ENCODE measurements at regions not wholly inside any gene's neighbourhood (a gene's known extent, or its start where the extent isn't known, plus 50 kb on each side); places are given as distances from the start of the nearest gene placed in this dataset.

- peak in 1 of 2 donors; percentile 13 for DNase-seq
Measured at GRCh38 chr4:45778514-45778913, 345.3 kb downstream of the GABRG1 start.

DNA sequence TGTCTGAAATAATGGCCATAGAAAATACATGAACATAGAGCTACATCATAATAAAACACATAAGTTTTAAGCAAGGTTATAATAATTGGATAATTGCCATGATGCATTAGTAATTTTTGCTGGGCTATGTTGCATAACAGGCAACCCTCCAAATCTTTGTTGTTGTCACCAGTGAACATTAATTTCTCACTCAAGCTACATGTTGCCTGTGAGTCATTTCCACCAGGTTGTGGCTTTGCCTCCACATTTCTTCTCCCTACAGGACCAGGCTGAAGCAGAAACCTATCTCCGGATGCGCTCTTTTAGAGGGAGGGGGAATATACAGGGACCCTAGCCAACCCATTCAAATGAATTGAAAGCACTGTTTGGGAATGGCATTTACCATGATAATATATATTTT lies 347.7 kb downstream of the GABRG1 start:
- no peak for DNase-seq

GRCh38 chr4:45770958-45771357 lies 352.9 kb downstream of the GABRG1 start:
- DNase-seq: no peak

DNA sequence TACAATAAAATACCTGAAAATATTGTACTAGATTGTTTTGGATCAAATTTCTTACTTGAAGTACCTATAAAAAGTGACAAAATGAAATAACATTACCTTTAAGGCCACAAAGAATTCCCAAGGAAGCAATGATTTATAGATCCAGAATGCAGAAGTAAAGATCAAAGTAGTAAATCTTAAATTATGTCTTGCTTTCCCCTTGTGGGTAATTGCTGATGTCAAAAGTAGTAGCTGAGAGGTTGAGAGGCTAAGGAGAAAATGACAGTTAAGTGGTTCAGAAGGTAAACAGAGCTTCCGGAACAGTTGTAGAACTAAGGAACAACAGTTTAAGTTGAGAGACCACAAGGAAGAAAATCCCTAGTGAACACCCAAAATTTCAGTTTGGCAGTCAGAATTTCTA lies 358.3 kb downstream of the GABRG1 start:
- DNase-seq: no peak

GRCh38 chr4:45751877-45752530 lies 371.9 kb downstream of the GABRG1 start:
- no peak for DNase-seq

- DNase-seq: no peak
Measured at GRCh38 chr4:45750721-45751120, 373.1 kb downstream of the GABRG1 start.

DNA sequence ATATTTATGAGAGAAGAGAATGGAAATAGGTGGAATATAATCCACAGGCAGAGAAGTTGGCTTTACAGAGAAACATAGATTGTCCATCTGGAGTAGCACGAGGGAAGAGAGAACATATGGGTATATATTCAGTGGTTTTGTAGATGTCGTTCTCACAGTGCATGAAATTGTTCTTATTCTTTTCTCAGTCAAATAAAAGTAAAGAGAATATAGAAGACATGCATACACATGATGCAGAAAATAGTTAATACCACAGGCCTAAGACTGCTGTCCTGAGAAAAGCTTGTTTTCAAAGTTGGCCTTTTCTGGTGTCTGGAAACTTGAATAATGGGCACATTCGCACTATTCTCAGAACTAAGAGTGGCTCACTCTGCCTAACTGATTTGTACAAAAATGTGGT lies 378.1 kb downstream of the GABRG1 start:
- DNase-seq: no peak

GRCh38 chr4:45741897-45742296 lies 382.0 kb downstream of the GABRG1 start:
- DNase-seq: no peak

GRCh38 chr4:45732161-45732560 lies 391.7 kb downstream of the GABRG1 start:
- no peak for DNase-seq

GRCh38 chr4:45716093-45716492 lies 407.8 kb downstream of the GABRG1 start:
- DNase-seq: no peak

DNA sequence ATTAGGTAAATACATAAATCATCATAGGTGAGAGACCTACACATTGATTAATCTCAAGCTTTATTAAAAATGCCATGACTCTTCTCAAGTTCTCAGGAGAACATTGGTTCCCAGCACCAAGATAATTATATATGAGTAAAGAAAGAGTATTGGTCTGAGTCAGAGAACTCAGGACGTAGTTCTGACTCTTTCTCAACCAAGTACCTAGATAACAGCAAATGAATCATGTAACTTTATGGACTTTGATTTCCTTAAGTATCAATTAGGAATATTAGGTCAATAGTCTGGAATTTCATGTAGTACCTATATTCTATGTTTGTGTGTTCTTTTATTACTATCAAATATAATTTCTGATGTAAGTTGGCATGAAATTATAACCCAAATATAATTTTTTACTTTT lies 409.9 kb downstream of the GABRG1 start:
- DNase-seq: no peak

DNA sequence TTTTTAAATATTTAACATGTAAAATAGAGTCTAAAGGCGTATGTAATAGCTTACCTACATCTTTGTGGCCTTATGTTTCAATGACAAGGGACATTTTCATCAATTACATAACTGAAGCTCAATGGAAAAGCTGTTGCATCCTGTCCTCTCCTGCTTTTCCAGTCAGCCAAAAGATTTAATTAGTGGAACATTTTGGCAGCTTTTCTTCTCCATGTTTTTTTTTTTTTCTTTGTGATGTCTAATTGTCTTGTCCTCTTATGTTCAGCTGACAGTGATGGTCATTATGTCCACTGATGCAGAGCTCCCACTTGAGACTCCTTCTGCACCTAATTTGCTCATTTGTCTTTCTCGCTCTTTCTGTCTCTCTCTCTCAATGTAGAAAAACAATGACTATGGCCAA lies 422.2 kb downstream of the GABRG1 start:
- no peak for DNase-seq

DNA sequence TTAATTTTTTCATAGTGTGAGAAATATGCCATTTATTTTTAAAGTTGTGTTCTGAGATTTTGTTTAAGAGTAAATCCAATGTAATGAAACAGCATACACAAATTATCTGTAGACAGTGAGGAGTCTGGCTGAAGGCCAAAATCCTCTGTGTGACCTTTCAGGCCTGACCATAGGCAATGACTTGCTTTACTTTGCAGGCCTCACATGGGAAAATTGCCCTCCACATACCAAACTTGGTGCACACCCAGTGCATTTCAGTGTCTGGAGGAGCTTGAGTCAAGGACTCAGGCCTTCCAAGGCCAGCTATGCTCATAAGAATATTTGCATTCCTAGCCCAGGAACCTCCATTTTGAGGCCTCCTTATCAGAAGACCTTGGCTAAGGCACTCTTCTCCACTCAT lies 430.1 kb downstream of the GABRG1 start:
- DNase-seq: no peak

GRCh38 chr4:45692131-45692735 lies 431.6 kb downstream of the GABRG1 start:
- DNase-seq: no peak

DNA sequence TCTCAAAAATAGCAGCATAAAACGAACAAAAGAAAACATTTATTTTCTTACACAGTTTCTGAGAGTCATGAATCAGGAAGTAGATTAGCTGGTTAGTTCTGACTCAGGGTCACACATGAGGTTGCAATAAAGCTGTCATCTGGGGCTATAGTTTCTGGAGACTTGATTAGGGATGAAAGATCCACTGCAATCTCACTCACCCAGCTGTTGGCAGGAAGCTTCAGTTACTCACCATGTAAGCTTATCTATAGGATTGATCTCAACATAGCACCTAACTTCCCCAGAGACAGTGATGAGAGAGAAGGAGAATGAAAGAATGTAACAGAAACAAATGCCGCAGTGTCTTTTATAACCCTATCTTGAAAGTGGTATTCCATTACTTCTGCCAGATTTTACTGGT lies 435.5 kb downstream of the GABRG1 start:
- no peak for DNase-seq

DNA sequence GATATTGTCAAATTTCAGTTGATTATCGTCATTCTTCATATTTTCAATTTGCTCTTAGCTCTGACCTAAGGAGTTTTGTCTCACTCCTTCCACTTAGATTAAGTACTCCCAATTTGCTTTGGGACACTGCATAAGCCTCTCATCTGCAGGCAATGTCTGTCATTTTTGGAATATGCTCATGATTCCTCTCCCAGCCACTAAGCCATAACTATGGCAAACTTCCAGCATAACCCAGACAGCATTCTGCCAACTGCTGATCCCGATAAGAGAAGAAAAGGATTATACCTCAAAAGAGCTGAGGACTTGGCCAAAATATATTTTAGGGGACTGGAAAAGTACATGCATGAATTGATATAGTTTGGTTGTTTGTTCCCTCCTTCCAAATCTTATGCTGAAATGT lies 444.4 kb downstream of the GABRG1 start:
- no peak for DNase-seq

GRCh38 chr4:45668128-45668527 lies 455.7 kb downstream of the GABRG1 start:
- no peak for DNase-seq

GRCh38 chr4:45663628-45664081 lies 460.2 kb downstream of the GABRG1 start:
- peak in 1 of 2 donors; percentile 29 for DNase-seq

GRCh38 chr4:45663003-45663402 lies 460.9 kb downstream of the GABRG1 start:
- peak; percentile 88 to 90 for DNase-seq

GRCh38 chr4:45661893-45662292 lies 462.0 kb downstream of the GABRG1 start:
- DNase-seq: no peak

DNA sequence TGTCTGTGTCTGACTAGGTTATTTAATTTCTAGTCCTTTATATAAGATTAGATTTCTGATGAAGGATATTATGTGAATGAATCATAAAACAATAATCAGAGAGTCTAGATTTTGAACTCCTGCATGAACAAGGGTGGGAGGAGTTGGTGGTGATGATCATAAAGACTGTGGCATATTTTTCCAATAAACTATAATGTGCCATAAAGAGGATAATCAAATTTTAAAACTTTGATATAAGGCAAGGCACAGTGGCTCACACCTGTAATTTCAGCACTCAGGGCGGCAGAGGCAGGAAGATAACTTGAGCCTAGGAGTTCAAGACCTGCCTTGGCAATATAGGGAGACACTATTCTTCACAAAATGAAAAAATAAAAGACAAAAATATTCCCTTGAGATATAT lies 473.3 kb downstream of the GABRG1 start:
- no peak for DNase-seq

DNA sequence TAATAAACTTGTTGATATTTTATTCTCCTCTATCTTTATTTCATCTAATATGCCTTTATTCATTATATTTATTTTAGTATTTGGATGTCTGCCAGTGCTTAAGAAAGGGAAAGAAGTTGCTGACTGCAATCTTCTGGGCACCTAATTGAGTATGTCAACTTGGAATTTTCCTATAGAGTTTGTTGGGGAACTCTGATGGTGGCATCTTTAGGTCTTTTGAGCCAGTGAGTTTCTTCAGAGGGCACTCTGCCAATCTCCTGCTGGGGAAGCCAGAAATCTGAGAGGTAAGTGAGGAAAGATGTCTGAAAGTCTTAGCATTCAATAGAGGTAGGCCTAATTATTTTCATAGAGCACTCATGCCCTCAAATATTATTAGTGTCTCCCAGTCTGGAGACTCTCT lies 475.0 kb downstream of the GABRG1 start:
- no peak for DNase-seq

DNA sequence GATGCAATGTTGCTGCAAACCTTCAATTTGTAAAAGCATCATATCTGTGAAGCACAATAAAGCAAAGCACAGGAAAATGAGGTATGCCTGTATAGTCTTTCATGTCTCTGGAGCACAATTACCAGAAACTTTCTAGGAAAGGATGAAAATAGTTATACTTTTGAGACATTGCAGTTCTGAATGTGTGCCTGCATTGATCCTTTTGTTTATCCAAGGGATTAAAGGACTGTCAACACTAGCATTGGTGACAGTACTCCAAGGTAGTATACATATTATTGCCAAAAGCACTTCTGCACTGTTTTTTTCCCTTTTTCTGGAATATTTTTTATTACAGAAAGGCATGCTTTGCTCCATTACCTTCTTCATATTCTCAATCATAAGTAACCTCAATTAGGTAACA lies 476.0 kb downstream of the GABRG1 start:
- no peak for DNase-seq
